Spleen (tissue), 7 donors: ENCODE measurements at regions not wholly inside any gene's neighbourhood (a gene's known extent, or its start where the extent isn't known, plus 50 kb on each side); places are given as distances from the start of the nearest gene placed in this dataset.

Source experiments
- CTCF ChIP-seq, 11 experiments: fragments of 200-600 bp in 7 of 11; fragments of 450-650 bp in 4 of 11; sonication (generic) in 4 of 11; IDR thresholded peaks in 8 of 11; conservative IDR thresholded peaks in 3 of 11; 1 replicate in 7 of 11; 2 replicates in 4 of 11; pipeline versions ENCODE4 v1.4.0 to v1.8.0; 2016 to 2021; ENCODE audit warnings: antibody characterized with exemption in 11 of 11, inconsistent platforms in 4 of 11, mild to moderate bottlenecking in 1 of 11
- POLR2A ChIP-seq, 3 donors: fragments of 450-650 bp; IDR thresholded peaks; one replicate each; pipeline ENCODE4 v1.5.1; 2017; ENCODE audit warnings: antibody characterized with exemption in 3 of 3, mild to moderate bottlenecking in 1 of 3
- POLR2AphosphoS5 ChIP-seq, 3 donors: sonication (generic); formaldehyde crosslinking; IDR thresholded peaks; one replicate each; pipeline ENCODE4 v1.5.1; 2017; ENCODE audit warnings: antibody characterized with exemption in 3 of 3
- donor health status: DM: no; HTN: no; CAD: no; lungs with moderate emphysema.
- donor health status: DM: no; HTN: no; CAD: no.
- donor health status: DM: no; HTN: no; CAD: no.

- no peak for TF ChIP-seq CTCF (IDR thresholded peaks at IDR 0.05 in 8 of 11, conservative IDR thresholded peaks at IDR 0.05 in 3 of 11)
- no peak for TF ChIP-seq POLR2AphosphoS5 (IDR thresholded peaks at IDR 0.05)
- no peak for TF ChIP-seq POLR2A (IDR thresholded peaks at IDR 0.05)
These were observed 106.7 kb upstream of the YPEL5 start for GRCh38 chr2:30040147-30040546.
